ENCODE measurements at regions not wholly inside any gene's neighbourhood (a gene's known extent, or its start where the extent isn't known, plus 50 kb on each side); places are given as distances from the start of the nearest gene placed in this dataset.

DNA sequence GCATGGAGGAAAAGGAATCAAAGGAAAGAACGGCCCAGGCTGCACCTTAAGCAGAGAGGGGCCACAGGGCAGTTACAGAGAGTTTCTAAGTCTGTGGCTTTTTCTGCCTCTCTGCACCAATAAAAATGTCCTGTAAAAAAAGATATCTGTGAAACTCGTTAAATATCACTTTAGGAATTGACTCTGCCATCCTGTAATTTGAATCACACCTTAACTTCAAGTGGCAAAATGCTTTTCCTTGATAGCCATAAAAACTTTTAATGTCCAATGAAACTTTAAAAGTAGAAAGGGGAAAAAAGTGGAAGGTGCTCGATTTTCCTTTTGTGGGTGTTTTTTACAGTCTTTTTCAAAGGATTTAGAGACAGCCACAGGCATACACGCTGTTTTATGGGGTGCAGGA lies 255.7 kb downstream of the ARRDC4 start:
- TF ChIP-seq, protein P1, sequence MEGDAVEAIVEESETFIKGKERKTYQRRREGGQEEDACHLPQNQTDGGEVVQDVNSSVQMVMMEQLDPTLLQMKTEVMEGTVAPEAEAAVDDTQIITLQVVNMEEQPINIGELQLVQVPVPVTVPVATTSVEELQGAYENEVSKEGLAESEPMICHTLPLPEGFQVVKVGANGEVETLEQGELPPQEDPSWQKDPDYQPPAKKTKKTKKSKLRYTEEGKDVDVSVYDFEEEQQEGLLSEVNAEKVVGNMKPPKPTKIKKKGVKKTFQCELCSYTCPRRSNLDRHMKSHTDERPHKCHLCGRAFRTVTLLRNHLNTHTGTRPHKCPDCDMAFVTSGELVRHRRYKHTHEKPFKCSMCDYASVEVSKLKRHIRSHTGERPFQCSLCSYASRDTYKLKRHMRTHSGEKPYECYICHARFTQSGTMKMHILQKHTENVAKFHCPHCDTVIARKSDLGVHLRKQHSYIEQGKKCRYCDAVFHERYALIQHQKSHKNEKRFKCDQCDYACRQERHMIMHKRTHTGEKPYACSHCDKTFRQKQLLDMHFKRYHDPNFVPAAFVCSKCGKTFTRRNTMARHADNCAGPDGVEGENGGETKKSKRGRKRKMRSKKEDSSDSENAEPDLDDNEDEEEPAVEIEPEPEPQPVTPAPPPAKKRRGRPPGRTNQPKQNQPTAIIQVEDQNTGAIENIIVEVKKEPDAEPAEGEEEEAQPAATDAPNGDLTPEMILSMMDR (IDR thresholded peaks at IDR 0.05) = no peak
- TF ChIP-seq POLR2A (IDR thresholded peaks at IDR 0.05) = no peak
